ENCODE measurements at regions not wholly inside any gene's neighbourhood (a gene's known extent, or its start where the extent isn't known, plus 50 kb on each side); places are given as distances from the start of the nearest gene placed in this dataset.
"Not testable (repeated sequence)": the region's sequence is repeated elsewhere in the genome, so short reads cannot be mapped to it uniquely, and the experiment has no call there.

DNA sequence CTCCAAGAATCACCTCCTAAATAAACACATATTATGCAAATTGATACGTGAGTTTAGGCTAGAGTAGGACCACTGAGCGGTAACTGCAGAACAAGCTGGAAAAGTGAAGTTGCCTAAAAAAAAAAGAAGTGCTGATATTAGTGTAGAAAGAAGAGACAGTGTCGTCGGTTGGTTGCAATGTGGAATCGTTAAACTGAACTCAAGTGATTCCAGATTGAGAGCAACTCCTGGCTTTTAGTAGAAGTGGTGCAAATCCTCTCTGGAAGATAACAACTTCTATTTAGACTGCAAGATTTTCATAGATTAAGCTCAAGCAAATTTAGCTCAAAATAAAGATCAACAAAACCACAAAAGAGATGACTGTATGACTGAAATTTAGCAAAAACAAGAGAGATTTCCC is 97.0 kb upstream of the PGR start:
- WGBS, result 83% methylated on average over 5 of the region's 5 CpGs
- no peaks in the 10 kb centered on the region for H3K36me3 ChIP-seq
- intact Hi-C loops (cut with DNase I), result no loop called here
- H3K4me3 ChIP-seq, result no peak overlapping the region
- H3K4me1 ChIP-seq, result no peaks in the 10 kb centered on the region
- TF ChIP-seq EP300 (IDR thresholded peaks at IDR 0.05) (no peak), POLR2A (IDR thresholded peaks at IDR 0.05; ENCODE audit: low read depth) (no peak), POLR2AphosphoS5 (IDR thresholded peaks at IDR 0.05) (no peak)
- TF ChIP-seq, protein P1, sequence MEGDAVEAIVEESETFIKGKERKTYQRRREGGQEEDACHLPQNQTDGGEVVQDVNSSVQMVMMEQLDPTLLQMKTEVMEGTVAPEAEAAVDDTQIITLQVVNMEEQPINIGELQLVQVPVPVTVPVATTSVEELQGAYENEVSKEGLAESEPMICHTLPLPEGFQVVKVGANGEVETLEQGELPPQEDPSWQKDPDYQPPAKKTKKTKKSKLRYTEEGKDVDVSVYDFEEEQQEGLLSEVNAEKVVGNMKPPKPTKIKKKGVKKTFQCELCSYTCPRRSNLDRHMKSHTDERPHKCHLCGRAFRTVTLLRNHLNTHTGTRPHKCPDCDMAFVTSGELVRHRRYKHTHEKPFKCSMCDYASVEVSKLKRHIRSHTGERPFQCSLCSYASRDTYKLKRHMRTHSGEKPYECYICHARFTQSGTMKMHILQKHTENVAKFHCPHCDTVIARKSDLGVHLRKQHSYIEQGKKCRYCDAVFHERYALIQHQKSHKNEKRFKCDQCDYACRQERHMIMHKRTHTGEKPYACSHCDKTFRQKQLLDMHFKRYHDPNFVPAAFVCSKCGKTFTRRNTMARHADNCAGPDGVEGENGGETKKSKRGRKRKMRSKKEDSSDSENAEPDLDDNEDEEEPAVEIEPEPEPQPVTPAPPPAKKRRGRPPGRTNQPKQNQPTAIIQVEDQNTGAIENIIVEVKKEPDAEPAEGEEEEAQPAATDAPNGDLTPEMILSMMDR (IDR thresholded peaks at IDR 0.05), result no peak
- H3K9me3 ChIP-seq, result peaks cover 0 to 23% (median 15%) of the 10 kb centered on the region in 4 donors
- no peaks in the 10 kb centered on the region for H3K27me3 ChIP-seq
- DNase-seq (ENCODE audit: extremely low spot score), result no peak
- no peak overlapping the region for H3K27ac ChIP-seq (replicated peaks in 1 of 4)

DNA sequence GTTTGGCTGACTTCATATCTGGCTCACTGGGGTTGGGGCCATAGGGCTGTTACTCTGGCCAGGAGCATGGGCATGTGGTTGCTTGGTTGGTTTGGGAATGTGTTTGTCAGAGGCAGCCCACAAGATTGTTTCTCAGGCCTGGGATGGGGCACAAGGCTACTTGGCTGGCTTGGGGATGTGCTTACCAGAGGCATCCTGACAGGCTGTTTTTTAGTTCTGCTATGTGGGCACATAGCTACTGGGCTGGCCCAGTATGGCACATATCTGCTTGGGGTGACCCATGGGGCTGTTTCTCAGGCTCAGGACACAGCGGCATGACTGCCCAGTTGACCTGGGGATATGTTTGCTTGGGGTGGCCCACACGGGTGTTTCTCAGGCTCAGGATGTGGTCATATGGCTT is 94.6 kb upstream of the PGR start:
- no CpG with 5 or more reads among the region's 2 CpGs for WGBS
- intact Hi-C loops (cut with DNase I), result no loop called here

DNA sequence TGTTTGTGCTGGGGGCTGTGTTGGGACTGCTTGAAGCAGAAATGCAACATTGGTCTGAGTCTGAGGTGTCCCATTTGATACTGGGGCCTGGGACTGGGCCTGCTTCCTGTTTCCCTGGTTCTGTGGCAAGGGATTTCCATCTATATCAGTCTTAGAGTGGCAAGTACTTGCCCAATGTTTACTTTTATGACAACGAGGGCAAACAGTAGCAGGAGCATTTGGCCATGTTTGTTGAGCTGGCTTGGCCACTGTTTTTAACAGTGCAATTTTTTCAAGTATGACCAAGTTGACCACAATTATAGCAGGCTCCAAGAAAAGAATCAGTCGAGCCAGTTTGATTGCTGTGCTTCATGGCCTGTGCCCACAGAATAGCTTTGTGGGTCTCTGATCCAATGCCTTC is 88.5 kb upstream of the PGR start:
- H3K27me3 ChIP-seq; H3K27ac ChIP-seq (replicated peaks in 1 of 4); DNase-seq (ENCODE audit: extremely low spot score); H3K36me3 ChIP-seq; intact Hi-C loops (cut with DNase I); H3K4me1 ChIP-seq; H3K4me3 ChIP-seq: not testable (repeated sequence)
- 74% methylated on average over 2 of the region's 2 CpGs for WGBS
- H3K9me3 ChIP-seq, result peaks cover 0 to 28% (median 15%) of the 10 kb centered on the region in 4 donors

More for the DNA sequence above, 94.6 kb upstream of the PGR start:
- no peaks in the 10 kb centered on the region for H3K27me3 ChIP-seq
- no peaks in the 10 kb centered on the region for H3K36me3 ChIP-seq
- no peak overlapping the region for H3K27ac ChIP-seq (replicated peaks in 1 of 4)
- H3K4me1 ChIP-seq, result no peaks in the 10 kb centered on the region
- DNase-seq (ENCODE audit: extremely low spot score), result peak; percentile 74
- peaks cover 0 to 31% (median 19%) of the 10 kb centered on the region in 4 donors for H3K9me3 ChIP-seq
- no peak overlapping the region for H3K4me3 ChIP-seq
- no peak for TF ChIP-seq POLR2A (IDR thresholded peaks at IDR 0.05; ENCODE audit: low read depth)
- no peak for TF ChIP-seq EP300 (IDR thresholded peaks at IDR 0.05)
- no peak for TF ChIP-seq POLR2AphosphoS5 (IDR thresholded peaks at IDR 0.05)
- TF ChIP-seq, protein P1 (IDR thresholded peaks at IDR 0.05), result no peak

DNA sequence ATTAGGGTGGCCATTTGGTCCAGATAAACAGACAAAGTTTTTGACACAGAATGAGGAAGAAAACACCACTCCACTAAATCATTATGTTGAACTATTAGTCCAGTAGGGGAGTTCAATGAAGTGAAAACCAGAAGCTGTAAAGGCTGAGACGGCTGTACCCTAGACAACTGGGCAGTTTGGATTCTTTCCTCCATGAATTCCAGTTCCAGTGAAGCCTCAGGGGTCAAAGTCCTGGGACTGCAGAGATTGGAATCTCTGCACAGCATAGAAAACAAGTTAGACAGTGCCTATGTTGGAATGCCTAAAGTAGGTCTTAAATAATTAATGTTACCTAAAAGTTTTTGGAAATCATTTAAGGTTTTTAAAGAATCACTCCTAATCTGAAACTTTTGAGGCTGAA is 86.5 kb upstream of the PGR start:
- H3K27me3 ChIP-seq; H3K36me3 ChIP-seq; H3K27ac ChIP-seq (replicated peaks in 1 of 4); H3K4me3 ChIP-seq; intact Hi-C loops (cut with DNase I); H3K4me1 ChIP-seq; DNase-seq (ENCODE audit: extremely low spot score): not testable (repeated sequence)
- WGBS, result 60% methylated on average over 1 of the region's 1 CpG
- peaks cover 0 to 16% (median 12%) of the 10 kb centered on the region in 4 donors for H3K9me3 ChIP-seq

DNA sequence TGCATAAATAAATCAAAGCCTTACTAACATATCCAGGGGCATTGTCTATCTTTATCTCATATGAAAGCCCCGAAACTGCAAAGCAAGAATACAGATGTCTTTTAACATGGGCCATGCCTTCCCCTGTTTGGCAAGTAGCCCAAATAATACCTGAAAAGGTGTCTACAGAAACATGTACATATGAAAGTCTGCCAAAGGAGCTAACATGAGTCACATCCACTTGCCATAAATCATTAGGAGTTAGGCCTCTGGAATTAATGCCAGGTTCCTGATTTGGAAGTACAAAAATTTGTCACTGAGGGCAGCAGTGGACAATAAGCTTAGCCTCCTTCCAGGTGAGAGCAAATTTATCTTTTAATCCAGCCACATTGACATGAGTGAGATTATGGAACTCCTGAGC is 85.5 kb upstream of the PGR start:
- H3K4me3 ChIP-seq, result no peak overlapping the region
- H3K36me3 ChIP-seq, result no peaks in the 10 kb centered on the region
- WGBS, result 65% methylated on average over 1 of the region's 1 CpG
- peaks cover 0 to 10% (median 6%) of the 10 kb centered on the region in 4 donors for H3K9me3 ChIP-seq
- TF ChIP-seq EP300 (IDR thresholded peaks at IDR 0.05), result no peak
- no peak for TF ChIP-seq POLR2AphosphoS5 (IDR thresholded peaks at IDR 0.05)
- TF ChIP-seq, protein P1 (IDR thresholded peaks at IDR 0.05), result no peak
- TF ChIP-seq POLR2A (IDR thresholded peaks at IDR 0.05; ENCODE audit: low read depth), result no peak
- intact Hi-C loops (cut with DNase I), result no loop called here
- no peak for DNase-seq (ENCODE audit: extremely low spot score)
- no peak overlapping the region for H3K27ac ChIP-seq (replicated peaks in 1 of 4)
- H3K27me3 ChIP-seq, result no peaks in the 10 kb centered on the region
- H3K4me1 ChIP-seq, result peaks cover 0 to 10% (median 4%) of the 10 kb centered on the region in 4 donors

DNA sequence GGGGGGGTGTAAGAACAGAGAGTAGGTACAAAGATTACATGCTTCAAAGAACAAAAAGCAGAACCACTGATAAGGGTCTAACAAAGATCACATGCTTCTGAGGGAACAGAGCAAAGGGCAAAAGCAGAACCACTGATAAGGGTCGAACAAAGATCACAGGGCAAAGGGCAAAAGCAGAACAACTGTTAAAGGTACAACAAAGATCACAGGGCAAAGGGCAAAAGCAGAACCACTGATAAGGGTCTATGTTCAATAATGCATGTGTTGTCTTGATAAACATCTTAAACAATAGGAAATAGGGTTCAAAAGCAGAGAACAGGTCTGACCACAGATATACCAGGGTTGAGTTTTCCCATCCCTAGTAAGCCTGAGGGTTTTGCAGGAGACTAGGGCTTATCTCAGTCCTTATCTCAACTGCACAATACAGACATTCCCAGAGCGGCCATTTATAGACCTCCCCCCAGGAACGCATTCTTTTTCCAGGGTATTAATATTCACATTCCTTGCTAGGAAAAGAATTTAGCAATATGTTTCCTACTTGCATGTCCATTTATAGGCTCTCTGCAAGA is 81.9 kb upstream of the PGR start:
- 90% methylated on average over 3 of the region's 3 CpGs for WGBS
- TF ChIP-seq POLR2AphosphoS5 (IDR thresholded peaks at IDR 0.05), result no peak
- no peak for TF ChIP-seq POLR2A (IDR thresholded peaks at IDR 0.05; ENCODE audit: low read depth)
- no peak for TF ChIP-seq EP300 (IDR thresholded peaks at IDR 0.05)
- TF ChIP-seq, protein P1 (IDR thresholded peaks at IDR 0.05), result no peak
- H3K36me3 ChIP-seq, result no peaks in the 10 kb centered on the region
- DNase-seq (ENCODE audit: extremely low spot score), result no peak
- H3K27ac ChIP-seq (replicated peaks in 1 of 4), result no peak overlapping the region
- H3K4me1 ChIP-seq, result peaks cover 0 to 10% (median 4%) of the 10 kb centered on the region in 4 donors
- peaks cover 0 to 17% (median 9%) of the 10 kb centered on the region in 4 donors for H3K9me3 ChIP-seq
- intact Hi-C loops (cut with DNase I), result no loop called here
- H3K27me3 ChIP-seq, result no peaks in the 10 kb centered on the region
- no peak overlapping the region for H3K4me3 ChIP-seq
